ENCODE measurements at regions not wholly inside any gene's neighbourhood (a gene's known extent, or its start where the extent isn't known, plus 50 kb on each side); places are given as distances from the start of the nearest gene placed in this dataset.

- DNase-seq (ENCODE audit: low read depth, low spot score): no peak
- Histone ChIP-seq H3K9ac (ENCODE audit: insufficient read length) (peak overlapping the region; percentile 79), H3K9me3 (ENCODE audit: low read depth, low read length) (no peaks in the 10 kb centered on the region), H3K27ac (peak overlapping the region; percentile 99), H3K36me3 (ENCODE audit: insufficient read depth, low read length) (no peaks in the 10 kb centered on the region), H3K4me3 (peak overlapping the region; percentile 75)
- TF ChIP-seq EZH2 (IDR thresholded peaks at IDR 0.05) (no peak), FOXP2 (optimal IDR thresholded peaks at IDR 0.05; ENCODE audit: control extremely low read depth, extremely low read length, insufficient read depth) (no peak), POLR2AphosphoS5 (IDR thresholded peaks at IDR 0.05; ENCODE audit: borderline replicate concordance, low read depth, low read length) (peak; percentile 18)
These were observed 123.7 kb downstream of the C9orf50 start for GRCh38 chr9:129497005-129497812.

GRCh38 chr9:129496473-129497004, 124.4 kb downstream of the C9orf50 start:
- no peak for DNase-seq (ENCODE audit: low read depth, low spot score)
- Histone ChIP-seq H3K9me3 (ENCODE audit: low read depth, low read length) (no peaks in the 10 kb centered on the region), H3K4me3 (peak overlapping the region; percentile 75), H3K9ac (ENCODE audit: insufficient read length) (peak overlapping the region; percentile 74), H3K36me3 (ENCODE audit: insufficient read depth, low read length) (no peaks in the 10 kb centered on the region), H3K27ac (peak overlapping the region; percentile 99)
- TF ChIP-seq POLR2AphosphoS5 (IDR thresholded peaks at IDR 0.05; ENCODE audit: borderline replicate concordance, low read depth, low read length): peak; percentile 57; the same call in 1 of the 2 replicates
- TF ChIP-seq FOXP2 (optimal IDR thresholded peaks at IDR 0.05; ENCODE audit: control extremely low read depth, extremely low read length, insufficient read depth): no peak

GRCh38 chr9:129495620-129496472, 125.1 kb downstream of the C9orf50 start:
- H3K9me3 ChIP-seq (ENCODE audit: low read depth, low read length): no peaks in the 10 kb centered on the region
- DNase-seq (ENCODE audit: low read depth, low spot score): no peak
- H3K27ac ChIP-seq: peak overlapping the region; percentile 99
- no peak for TF ChIP-seq EZH2 (IDR thresholded peaks at IDR 0.05)
- TF ChIP-seq FOXP2 (optimal IDR thresholded peaks at IDR 0.05; ENCODE audit: control extremely low read depth, extremely low read length, insufficient read depth): no peak
- no peak; the same call in 1 of the 2 replicates for TF ChIP-seq POLR2AphosphoS5 (IDR thresholded peaks at IDR 0.05; ENCODE audit: borderline replicate concordance, low read depth, low read length)
- peak overlapping the region; percentile 75 for H3K4me3 ChIP-seq
- peak overlapping the region; percentile 74 for H3K9ac ChIP-seq (ENCODE audit: insufficient read length)
- no peaks in the 10 kb centered on the region for H3K36me3 ChIP-seq (ENCODE audit: insufficient read depth, low read length)

- Histone ChIP-seq H3K9me3 (ENCODE audit: low read depth, low read length) (no peaks in the 10 kb centered on the region), H3K4me3 (no peak overlapping the region), H3K27ac (peak overlapping the region; percentile 74; the same call in 1 of the 2 replicates), H3K36me3 (ENCODE audit: insufficient read depth, low read length) (no peaks in the 10 kb centered on the region), H3K9ac (ENCODE audit: insufficient read length) (no peak overlapping the region)
- TF ChIP-seq FOXP2 (optimal IDR thresholded peaks at IDR 0.05; ENCODE audit: control extremely low read depth, extremely low read length, insufficient read depth) (no peak), EZH2 (IDR thresholded peaks at IDR 0.05) (no peak), POLR2AphosphoS5 (IDR thresholded peaks at IDR 0.05; ENCODE audit: borderline replicate concordance, low read depth, low read length) (no peak)
- DNase-seq (ENCODE audit: low read depth, low spot score): no peak
These were observed 126.7 kb downstream of the C9orf50 start for GRCh38 chr9:129494113-129494789.

GRCh38 chr9:129493706-129494047, 127.2 kb downstream of the C9orf50 start:
- H3K4me3 ChIP-seq: no peak overlapping the region
- no peaks in the 10 kb centered on the region for H3K36me3 ChIP-seq (ENCODE audit: insufficient read depth, low read length)
- H3K27ac ChIP-seq: peak overlapping the region; percentile 74
- no peaks in the 10 kb centered on the region for H3K9me3 ChIP-seq (ENCODE audit: low read depth, low read length)
- H3K9ac ChIP-seq (ENCODE audit: insufficient read length): no peak overlapping the region
- no peak for DNase-seq (ENCODE audit: low read depth, low spot score)
- TF ChIP-seq POLR2AphosphoS5 (IDR thresholded peaks at IDR 0.05; ENCODE audit: borderline replicate concordance, low read depth, low read length): no peak
- TF ChIP-seq EZH2 (IDR thresholded peaks at IDR 0.05): no peak
- no peak for TF ChIP-seq FOXP2 (optimal IDR thresholded peaks at IDR 0.05; ENCODE audit: control extremely low read depth, extremely low read length, insufficient read depth)

GRCh38 chr9:129493002-129493705, 127.7 kb downstream of the C9orf50 start:
- DNase-seq (ENCODE audit: low read depth, low spot score): no peak
- Histone ChIP-seq H3K36me3 (ENCODE audit: insufficient read depth, low read length) (no peaks in the 10 kb centered on the region), H3K9me3 (ENCODE audit: low read depth, low read length) (no peaks in the 10 kb centered on the region), H3K9ac (ENCODE audit: insufficient read length) (no peak overlapping the region), H3K27ac (peak overlapping the region; percentile 74), H3K4me3 (no peak overlapping the region)
- TF ChIP-seq POLR2AphosphoS5 (IDR thresholded peaks at IDR 0.05; ENCODE audit: borderline replicate concordance, low read depth, low read length) (no peak), EZH2 (IDR thresholded peaks at IDR 0.05) (no peak), FOXP2 (optimal IDR thresholded peaks at IDR 0.05; ENCODE audit: control extremely low read depth, extremely low read length, insufficient read depth) (no peak)

GRCh38 chr9:129491487-129491855, 129.4 kb downstream of the C9orf50 start:
- Histone ChIP-seq H3K9ac (ENCODE audit: insufficient read length) (no peak overlapping the region), H3K4me3 (no peak overlapping the region), H3K36me3 (ENCODE audit: insufficient read depth, low read length) (no peaks in the 10 kb centered on the region), H3K9me3 (ENCODE audit: low read depth, low read length) (no peaks in the 10 kb centered on the region), H3K27ac (peak overlapping the region; percentile 64; the same call in 1 of the 2 replicates)
- no peak for DNase-seq (ENCODE audit: low read depth, low spot score)
- TF ChIP-seq FOXP2 (optimal IDR thresholded peaks at IDR 0.05; ENCODE audit: control extremely low read depth, extremely low read length, insufficient read depth) (no peak), EZH2 (IDR thresholded peaks at IDR 0.05) (no peak), POLR2AphosphoS5 (IDR thresholded peaks at IDR 0.05; ENCODE audit: borderline replicate concordance, low read depth, low read length) (no peak)
